ENCODE measurements at regions not wholly inside any gene's neighbourhood (a gene's known extent, or its start where the extent isn't known, plus 50 kb on each side); places are given as distances from the start of the nearest gene placed in this dataset.

GRCh38 chr14:55864890-55865655, 253.1 kb upstream of the PELI2 start:
- TF ChIP-seq CTCF (IDR thresholded peaks at IDR 0.05) (no peak), POLR2A (IDR thresholded peaks at IDR 0.05) (no peak)
